ENCODE measurements at regions not wholly inside any gene's neighbourhood (a gene's known extent, or its start where the extent isn't known, plus 50 kb on each side); places are given as distances from the start of the nearest gene placed in this dataset.

GRCh38 chr3:178393146-178393545, 143.1 kb upstream of the KCNMB2 start (continued):
- TF ChIP-seq, protein P1, sequence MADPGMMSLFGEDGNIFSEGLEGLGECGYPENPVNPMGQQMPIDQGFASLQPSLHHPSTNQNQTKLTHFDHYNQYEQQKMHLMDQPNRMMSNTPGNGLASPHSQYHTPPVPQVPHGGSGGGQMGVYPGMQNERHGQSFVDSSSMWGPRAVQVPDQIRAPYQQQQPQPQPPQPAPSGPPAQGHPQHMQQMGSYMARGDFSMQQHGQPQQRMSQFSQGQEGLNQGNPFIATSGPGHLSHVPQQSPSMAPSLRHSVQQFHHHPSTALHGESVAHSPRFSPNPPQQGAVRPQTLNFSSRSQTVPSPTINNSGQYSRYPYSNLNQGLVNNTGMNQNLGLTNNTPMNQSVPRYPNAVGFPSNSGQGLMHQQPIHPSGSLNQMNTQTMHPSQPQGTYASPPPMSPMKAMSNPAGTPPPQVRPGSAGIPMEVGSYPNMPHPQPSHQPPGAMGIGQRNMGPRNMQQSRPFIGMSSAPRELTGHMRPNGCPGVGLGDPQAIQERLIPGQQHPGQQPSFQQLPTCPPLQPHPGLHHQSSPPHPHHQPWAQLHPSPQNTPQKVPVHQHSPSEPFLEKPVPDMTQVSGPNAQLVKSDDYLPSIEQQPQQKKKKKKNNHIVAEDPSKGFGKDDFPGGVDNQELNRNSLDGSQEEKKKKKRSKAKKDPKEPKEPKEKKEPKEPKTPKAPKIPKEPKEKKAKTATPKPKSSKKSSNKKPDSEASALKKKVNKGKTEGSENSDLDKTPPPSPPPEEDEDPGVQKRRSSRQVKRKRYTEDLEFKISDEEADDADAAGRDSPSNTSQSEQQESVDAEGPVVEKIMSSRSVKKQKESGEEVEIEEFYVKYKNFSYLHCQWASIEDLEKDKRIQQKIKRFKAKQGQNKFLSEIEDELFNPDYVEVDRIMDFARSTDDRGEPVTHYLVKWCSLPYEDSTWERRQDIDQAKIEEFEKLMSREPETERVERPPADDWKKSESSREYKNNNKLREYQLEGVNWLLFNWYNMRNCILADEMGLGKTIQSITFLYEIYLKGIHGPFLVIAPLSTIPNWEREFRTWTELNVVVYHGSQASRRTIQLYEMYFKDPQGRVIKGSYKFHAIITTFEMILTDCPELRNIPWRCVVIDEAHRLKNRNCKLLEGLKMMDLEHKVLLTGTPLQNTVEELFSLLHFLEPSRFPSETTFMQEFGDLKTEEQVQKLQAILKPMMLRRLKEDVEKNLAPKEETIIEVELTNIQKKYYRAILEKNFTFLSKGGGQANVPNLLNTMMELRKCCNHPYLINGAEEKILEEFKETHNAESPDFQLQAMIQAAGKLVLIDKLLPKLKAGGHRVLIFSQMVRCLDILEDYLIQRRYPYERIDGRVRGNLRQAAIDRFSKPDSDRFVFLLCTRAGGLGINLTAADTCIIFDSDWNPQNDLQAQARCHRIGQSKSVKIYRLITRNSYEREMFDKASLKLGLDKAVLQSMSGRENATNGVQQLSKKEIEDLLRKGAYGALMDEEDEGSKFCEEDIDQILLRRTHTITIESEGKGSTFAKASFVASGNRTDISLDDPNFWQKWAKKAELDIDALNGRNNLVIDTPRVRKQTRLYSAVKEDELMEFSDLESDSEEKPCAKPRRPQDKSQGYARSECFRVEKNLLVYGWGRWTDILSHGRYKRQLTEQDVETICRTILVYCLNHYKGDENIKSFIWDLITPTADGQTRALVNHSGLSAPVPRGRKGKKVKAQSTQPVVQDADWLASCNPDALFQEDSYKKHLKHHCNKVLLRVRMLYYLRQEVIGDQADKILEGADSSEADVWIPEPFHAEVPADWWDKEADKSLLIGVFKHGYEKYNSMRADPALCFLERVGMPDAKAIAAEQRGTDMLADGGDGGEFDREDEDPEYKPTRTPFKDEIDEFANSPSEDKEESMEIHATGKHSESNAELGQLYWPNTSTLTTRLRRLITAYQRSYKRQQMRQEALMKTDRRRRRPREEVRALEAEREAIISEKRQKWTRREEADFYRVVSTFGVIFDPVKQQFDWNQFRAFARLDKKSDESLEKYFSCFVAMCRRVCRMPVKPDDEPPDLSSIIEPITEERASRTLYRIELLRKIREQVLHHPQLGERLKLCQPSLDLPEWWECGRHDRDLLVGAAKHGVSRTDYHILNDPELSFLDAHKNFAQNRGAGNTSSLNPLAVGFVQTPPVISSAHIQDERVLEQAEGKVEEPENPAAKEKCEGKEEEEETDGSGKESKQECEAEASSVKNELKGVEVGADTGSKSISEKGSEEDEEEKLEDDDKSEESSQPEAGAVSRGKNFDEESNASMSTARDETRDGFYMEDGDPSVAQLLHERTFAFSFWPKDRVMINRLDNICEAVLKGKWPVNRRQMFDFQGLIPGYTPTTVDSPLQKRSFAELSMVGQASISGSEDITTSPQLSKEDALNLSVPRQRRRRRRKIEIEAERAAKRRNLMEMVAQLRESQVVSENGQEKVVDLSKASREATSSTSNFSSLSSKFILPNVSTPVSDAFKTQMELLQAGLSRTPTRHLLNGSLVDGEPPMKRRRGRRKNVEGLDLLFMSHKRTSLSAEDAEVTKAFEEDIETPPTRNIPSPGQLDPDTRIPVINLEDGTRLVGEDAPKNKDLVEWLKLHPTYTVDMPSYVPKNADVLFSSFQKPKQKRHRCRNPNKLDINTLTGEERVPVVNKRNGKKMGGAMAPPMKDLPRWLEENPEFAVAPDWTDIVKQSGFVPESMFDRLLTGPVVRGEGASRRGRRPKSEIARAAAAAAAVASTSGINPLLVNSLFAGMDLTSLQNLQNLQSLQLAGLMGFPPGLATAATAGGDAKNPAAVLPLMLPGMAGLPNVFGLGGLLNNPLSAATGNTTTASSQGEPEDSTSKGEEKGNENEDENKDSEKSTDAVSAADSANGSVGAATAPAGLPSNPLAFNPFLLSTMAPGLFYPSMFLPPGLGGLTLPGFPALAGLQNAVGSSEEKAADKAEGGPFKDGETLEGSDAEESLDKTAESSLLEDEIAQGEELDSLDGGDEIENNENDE (IDR thresholded peaks at IDR 0.05; ENCODE audit: insufficient replicate concordance, low read length): no peak
- TF ChIP-seq RBBP5 (IDR thresholded peaks at IDR 0.05; ENCODE audit: borderline replicate concordance, low read depth, low read length): no peak
- TF ChIP-seq RAD21 (IDR thresholded peaks at IDR 0.05 in 1 of 2, conservative IDR thresholded peaks at IDR 0.05 in 1 of 2; ENCODE audit: low read depth in 2 of 2, low read length in 2 of 2): no peak
- no peak for TF ChIP-seq CHD2 (IDR thresholded peaks at IDR 0.05; ENCODE audit: low read length)
- no peak for TF ChIP-seq MAFK (IDR thresholded peaks at IDR 0.05; ENCODE audit: low read depth, low read length)
- no peak for TF ChIP-seq CTBP2 (IDR thresholded peaks at IDR 0.05; ENCODE audit: borderline replicate concordance, insufficient read depth, insufficient read length, low read length)
- no peak for TF ChIP-seq PHF8 (conservative IDR thresholded peaks at IDR 0.05; ENCODE audit: low read depth, low read length)
- no peak for TF ChIP-seq JUND (IDR thresholded peaks at IDR 0.05; ENCODE audit: low read length)
- TF ChIP-seq SUZ12 (IDR thresholded peaks at IDR 0.05; ENCODE audit: low read length): no peak
- no peak for TF ChIP-seq TBP (IDR thresholded peaks at IDR 0.05; ENCODE audit: low read depth, low read length)
- TF ChIP-seq RNF2 (IDR thresholded peaks at IDR 0.05; ENCODE audit: borderline replicate concordance, low read depth, low read length, missing control alignments, poor library complexity, severe bottlenecking): no peak
